GM23338 (cell line): ENCODE measurements at regions not wholly inside any gene's neighbourhood (a gene's known extent, or its start where the extent isn't known, plus 50 kb on each side); places are given as distances from the start of the nearest gene placed in this dataset.

Source experiments
- ATAC-seq: fragments of 200-7000 bp; cut with Tn5 transposase; 3 replicates; pipeline ENCODE4 v1.9.1; 2020
- DNase-seq: peaks from one replicate; pipeline ENCODE4 v3.0.0-alpha.2; 2015; ENCODE audit warnings: low spot score
- H2AFZ ChIP-seq: fragments of 200-600 bp; sonication (generic); 2 replicates; pipeline ENCODE4 v1.8.0; 2016; ENCODE audit warnings: antibody characterized with exemption, mild to moderate bottlenecking, moderate library complexity
- H3F3A ChIP-seq: fragments of 200-600 bp; sonication (generic); replicated peaks from 2 replicates; pipeline ENCODE4 v1.8.0; 2017; ENCODE audit warnings: antibody characterized with exemption, mixed run types, low read depth
- H3K27ac ChIP-seq: fragments of 200-600 bp; sonication (generic); 2 replicates; pipeline ENCODE4 v1.6.1; 2016; ENCODE audit warnings: low read depth
- H3K27me3 ChIP-seq: fragments of 200-600 bp; sonication (generic); 2 replicates; pipeline ENCODE4 v1.8.0; 2016; ENCODE audit warnings: mild to moderate bottlenecking, mixed run types, moderate library complexity; ENCODE audit not compliant: insufficient read depth
- H3K36me3 ChIP-seq: fragments of 200-600 bp; sonication (generic); 2 replicates; pipeline ENCODE4 v1.8.0; 2016; ENCODE audit warnings: mild to moderate bottlenecking; ENCODE audit not compliant: insufficient read depth
- H3K4me1 ChIP-seq: fragments of 200-600 bp; sonication (generic); 2 replicates; pipeline ENCODE4 v1.8.0; 2016; ENCODE audit warnings: mild to moderate bottlenecking, moderate library complexity; ENCODE audit not compliant: insufficient read depth
- H3K4me2 ChIP-seq: fragments of 200-600 bp; sonication (generic); 2 replicates; pipeline ENCODE4 v1.7.1; 2017; ENCODE audit warnings: mixed run types
- H3K4me3 ChIP-seq: fragments of 200-600 bp; sonication (generic); 2 replicates; pipeline ENCODE4 v1.6.1; 2016; ENCODE audit warnings: mixed run types
- H3K79me2 ChIP-seq: fragments of 200-600 bp; sonication (generic); replicated peaks from 2 replicates; pipeline ENCODE4 v1.8.0; 2017; ENCODE audit warnings: mild to moderate bottlenecking; ENCODE audit not compliant: insufficient read depth
- H3K9me2 ChIP-seq: fragments of 200-600 bp; sonication (generic); 2 replicates; pipeline ENCODE4 v1.8.0; 2017; ENCODE audit not compliant: insufficient read depth
- H4K20me1 ChIP-seq: fragments of 200-600 bp; sonication (generic); replicated peaks from 2 replicates; pipeline ENCODE4 v1.8.0; 2017; ENCODE audit warnings: mild to moderate bottlenecking; ENCODE audit not compliant: insufficient read depth
- H3K27ac Mint-ChIP-seq: 2 replicates; pipeline ENCODE4 v1.8.0; 2020; ENCODE audit warnings: inconsistent platforms, mild to moderate bottlenecking, moderate library complexity, mixed read lengths
- H3K27me3 Mint-ChIP-seq: 3 replicates; pipeline ENCODE4 v1.8.0; 2022; ENCODE audit warnings: low read depth, mild to moderate bottlenecking, moderate library complexity, mixed read lengths, inconsistent platforms; ENCODE audit not compliant: insufficient read depth, poor library complexity
- H3K36me3 Mint-ChIP-seq: 3 replicates; pipeline ENCODE4 v1.8.0; 2021; ENCODE audit warnings: low read depth, mild to moderate bottlenecking, inconsistent platforms, moderate library complexity, mixed read lengths
- H3K4me1 Mint-ChIP-seq: 3 replicates; pipeline ENCODE4 v1.8.0; 2020; ENCODE audit warnings: mild to moderate bottlenecking, inconsistent platforms, mixed read lengths
- H3K4me3 Mint-ChIP-seq: 3 replicates; pipeline ENCODE4 v1.8.0; 2021; ENCODE audit warnings: moderate library complexity, mild to moderate bottlenecking, inconsistent platforms, mixed read lengths
- H3K9me3 Mint-ChIP-seq: 3 replicates; pipeline ENCODE4 v1.8.0; 2020; ENCODE audit warnings: moderate library complexity, mild to moderate bottlenecking, inconsistent platforms, mixed read lengths
- CREB1 ChIP-seq: fragments of 250-450 bp; sonication (Bioruptor Pico); IDR thresholded peaks from 2 replicates; pipeline ENCODE4 v1.5.0; 2020; ENCODE audit warnings: low read depth, mild to moderate bottlenecking, moderate library complexity
- CTCF ChIP-seq, 2 experiments: fragments of 200-600 bp in 1 of 2; sonication (generic) in 1 of 2; conservative IDR thresholded peaks; 2 replicates each; pipeline versions ENCODE4 v1.5.1 to v1.6.1; 2016 to 2017; ENCODE audit warnings: antibody characterized with exemption in 2 of 2, low read depth in 2 of 2, mild to moderate bottlenecking in 2 of 2, moderate library complexity in 1 of 2
- REST ChIP-seq: IDR thresholded peaks from one replicate; pipeline ENCODE4 v1.6.1; 2018; ENCODE audit warnings: antibody characterized with exemption; ENCODE audit not compliant: unreplicated experiment
- STAT1 ChIP-seq: IDR thresholded peaks from one replicate; pipeline ENCODE4 v1.6.1; 2016; ENCODE audit warnings: antibody characterized with exemption; ENCODE audit not compliant: unreplicated experiment
- ZNF114 ChIP-seq: fragments of 250-450 bp; sonication (Bioruptor Pico); IDR thresholded peaks from 2 replicates; pipeline ENCODE4 v1.5.0; 2020; ENCODE audit warnings: mild to moderate bottlenecking, moderate library complexity

GRCh38 chr7:79683916-79684315 lies 230.4 kb upstream of the MAGI2 start:
- no peaks in the 10 kb centered on the region for H3K36me3 Mint-ChIP-seq
- Histone ChIP-seq H3K36me3 (no peaks in the 10 kb centered on the region), H3K4me2 (no peak overlapping the region), H3K4me1 (no peaks in the 10 kb centered on the region), H4K20me1 (no peaks in the 10 kb centered on the region), H3K27me3 (no peaks in the 10 kb centered on the region), H3F3A (no peaks in the 10 kb centered on the region), H3K79me2 (no peaks in the 10 kb centered on the region), H3K4me3 (no peak overlapping the region), H2AFZ (no peak overlapping the region), H3K9me2 (no peaks in the 10 kb centered on the region), H3K27ac (no peak overlapping the region)
- H3K9me3 Mint-ChIP-seq: no peaks in the 10 kb centered on the region
- TF ChIP-seq STAT1 (no peak), CTCF (conservative IDR thresholded peaks at IDR 0.05; ENCODE audit: low read depth in 2 of 2) (no peak), REST (no peak), CREB1 (CRISPR knock-in tag) (no peak)
- H3K27me3 Mint-ChIP-seq: no peaks in the 10 kb centered on the region
- no peak overlapping the region for H3K27ac Mint-ChIP-seq
- H3K4me1 Mint-ChIP-seq: no peaks in the 10 kb centered on the region
- ATAC-seq (no peak), DNase-seq (no peak)
- no peak overlapping the region for H3K4me3 Mint-ChIP-seq

- no peaks in the 10 kb centered on the region for H3K36me3 ChIP-seq
- H4K20me1 ChIP-seq: no peaks in the 10 kb centered on the region
- Mint-ChIP-seq H3K27ac (no peak overlapping the region), H3K4me1 (no peaks in the 10 kb centered on the region), H3K36me3 (no peaks in the 10 kb centered on the region), H3K27me3 (no peaks in the 10 kb centered on the region), H3K9me3 (no peaks in the 10 kb centered on the region), H3K4me3 (no peak overlapping the region)
- no peak for DNase-seq
- H3K27me3 ChIP-seq: no peaks in the 10 kb centered on the region
- no peak for ATAC-seq
- no peaks in the 10 kb centered on the region for H3K4me1 ChIP-seq
- H2AFZ ChIP-seq: no peak overlapping the region
- no peak overlapping the region for H3K27ac ChIP-seq
- no peaks in the 10 kb centered on the region for H3K9me2 ChIP-seq
- H3K79me2 ChIP-seq: no peaks in the 10 kb centered on the region
- no peak overlapping the region for H3K4me3 ChIP-seq
- H3K4me2 ChIP-seq: no peak overlapping the region
- H3F3A ChIP-seq: no peaks in the 10 kb centered on the region
- TF ChIP-seq ZNF114 (CRISPR knock-in tag) (no peak), REST (no peak)
Measured at GRCh38 chr7:79683185-79683890, 229.9 kb upstream of the MAGI2 start.
